Stimulated activated CD4-positive, alpha-beta T cell treated with anti-CD3 and anti-CD28 coated beads, Interleukin-15, amount 100 ng/mL, for 1 hour (primary cell): ENCODE measurements at regions not wholly inside any gene's neighbourhood (a gene's known extent, or its start where the extent isn't known, plus 50 kb on each side); places are given as distances from the start of the nearest gene placed in this dataset.

Experiments used
- DNase-seq, 2 donors: peaks; one replicate each; pipeline ENCODE4 v3.0.0-alpha.2; 2020; ENCODE audit warnings: low read depth in 1 of 2, low spot score in 1 of 2

GRCh38 chr6:129778793-129779192, 68.8 kb upstream of the ARHGAP18 start:
- DNase-seq = no peak

- no peak for DNase-seq
Observed at GRCh38 chr6:129777371-129777770, 67.4 kb upstream of the ARHGAP18 start.

- DNase-seq = no peak
Observed at GRCh38 chr6:129776542-129777330, 66.8 kb upstream of the ARHGAP18 start.

- DNase-seq = no peak
Observed at GRCh38 chr6:129774697-129775447, 64.9 kb upstream of the ARHGAP18 start.

- DNase-seq = no peak
Observed at GRCh38 chr6:129773304-129773703, 63.3 kb upstream of the ARHGAP18 start.

GRCh38 chr6:129771678-129772077, 61.7 kb upstream of the ARHGAP18 start:
- no peak for DNase-seq

GRCh38 chr6:129767776-129768485, 58.0 kb upstream of the ARHGAP18 start:
- DNase-seq = no peak

GRCh38 chr6:129766959-129767728, 57.2 kb upstream of the ARHGAP18 start:
- peak in 1 of 2 donors; percentile 27 for DNase-seq

- no peak for DNase-seq
Observed at GRCh38 chr6:129764761-129765407, 54.9 kb upstream of the ARHGAP18 start.

- no peak for DNase-seq
Observed at GRCh38 chr6:129759796-129760605, 50.0 kb upstream of the ARHGAP18 start.
